ENCODE measurements at regions not wholly inside any gene's neighbourhood (a gene's known extent, or its start where the extent isn't known, plus 50 kb on each side); places are given as distances from the start of the nearest gene placed in this dataset.

DNA sequence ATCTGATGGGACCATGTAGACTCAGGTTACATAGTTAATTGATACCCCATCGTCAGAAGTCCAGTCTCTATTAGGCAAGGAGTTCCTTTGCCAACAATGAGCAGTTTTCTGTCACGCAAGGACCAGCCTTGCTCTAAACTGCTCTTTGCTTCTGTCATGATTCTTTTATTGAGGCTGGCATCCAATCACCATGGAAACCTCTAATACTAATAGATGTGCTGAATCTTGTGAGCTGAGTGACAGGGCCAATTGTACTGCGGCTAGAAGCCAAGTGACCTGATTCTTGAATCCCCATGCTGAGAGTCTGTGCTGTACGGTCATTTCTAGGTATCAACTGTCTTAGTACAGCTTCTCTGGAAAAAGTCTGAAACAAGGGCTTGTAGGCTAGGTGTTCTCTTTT lies 395.6 kb downstream of the RND3 start:
- no peak overlapping the region for H3K4me2 ChIP-seq
- no peak for TF ChIP-seq SIN3A (IDR thresholded peaks at IDR 0.05; ENCODE audit: borderline replicate concordance, low read depth, low read length)
- TF ChIP-seq FOXJ3 (CRISPR knock-in tag; IDR thresholded peaks at IDR 0.05), result no peak
- TF ChIP-seq FOSL2 (IDR thresholded peaks at IDR 0.05; ENCODE audit: borderline replicate concordance, low read depth), result no peak
- no peak for TF ChIP-seq CHD2 (IDR thresholded peaks at IDR 0.05; ENCODE audit: low read length, partially characterized antibody)
- no peak for TF ChIP-seq JUND (IDR thresholded peaks at IDR 0.05)
- TF ChIP-seq TCF12 (IDR thresholded peaks at IDR 0.05), result no peak
- TF ChIP-seq ELF1 (IDR thresholded peaks at IDR 0.05), result no peak
- TF ChIP-seq YY1 (IDR thresholded peaks at IDR 0.05; ENCODE audit: low read depth), result no peak
- TF ChIP-seq SMC3 (IDR thresholded peaks at IDR 0.05; ENCODE audit: low read depth, low read length), result no peak
- no peak for TF ChIP-seq TAF1 (IDR thresholded peaks at IDR 0.05; ENCODE audit: borderline replicate concordance, low read depth, low read length)
- TF ChIP-seq, protein P1, sequence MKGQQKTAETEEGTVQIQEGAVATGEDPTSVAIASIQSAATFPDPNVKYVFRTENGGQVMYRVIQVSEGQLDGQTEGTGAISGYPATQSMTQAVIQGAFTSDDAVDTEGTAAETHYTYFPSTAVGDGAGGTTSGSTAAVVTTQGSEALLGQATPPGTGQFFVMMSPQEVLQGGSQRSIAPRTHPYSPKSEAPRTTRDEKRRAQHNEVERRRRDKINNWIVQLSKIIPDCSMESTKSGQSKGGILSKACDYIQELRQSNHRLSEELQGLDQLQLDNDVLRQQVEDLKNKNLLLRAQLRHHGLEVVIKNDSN (IDR thresholded peaks at IDR 0.05; ENCODE audit: borderline replicate concordance, low read depth), result no peak
- no peak for TF ChIP-seq RAD21 (IDR thresholded peaks at IDR 0.05; ENCODE audit: low read length)
- TF ChIP-seq POLR2AphosphoS5 (IDR thresholded peaks at IDR 0.05; ENCODE audit: low read depth, low read length), result no peak
- H3K27me3 ChIP-seq (ENCODE audit: insufficient read depth), result no peaks in the 10 kb centered on the region
- ChIA-PET POLR2A (no interaction called here), CTCF (no interaction called here)
- no peaks in the 10 kb centered on the region for H3K79me2 ChIP-seq (ENCODE audit: insufficient read depth)
- no peak overlapping the region for H3K9ac ChIP-seq
- H3K27ac ChIP-seq (ENCODE audit: low read depth in 2 of 2, low read length in 1 of 2), result no peak overlapping the region
- no peaks in the 10 kb centered on the region for H3K9me3 ChIP-seq
- H2AFZ ChIP-seq (ENCODE audit: low read depth), result no peak overlapping the region
- no peaks in the 10 kb centered on the region for H3K9me2 ChIP-seq
- H4K20me1 ChIP-seq (ENCODE audit: insufficient read depth), result no peaks in the 10 kb centered on the region
- no peak for DNase-seq
- H3K4me3 ChIP-seq (ENCODE audit: low read depth in 2 of 2, low read length in 1 of 2), result no peak overlapping the region
- no peaks in the 10 kb centered on the region for H3F3A ChIP-seq (replicated peaks; ENCODE audit: insufficient read depth)
- WGBS (ENCODE audit: low lambda C conversion rate), result 97% methylated on average over 4 of the region's 4 CpGs
- H3K36me3 ChIP-seq (replicated peaks in 1 of 2; ENCODE audit: control insufficient read depth in 1 of 2, insufficient read depth in 2 of 2, low read length in 1 of 2), result no peaks in the 10 kb centered on the region
- H3K4me1 ChIP-seq (ENCODE audit: control insufficient read depth in 1 of 2, insufficient read depth in 2 of 2, low read depth in 1 of 2, low read length in 1 of 2), result no peaks in the 10 kb centered on the region

- CTCF ChIA-PET, result no interaction called here
These were observed 397.4 kb downstream of the RND3 start for GRCh38 chr2:150090031-150090430.

More at GRCh38 chr2:150090031-150090430, 397.4 kb downstream of the RND3 start:
- Histone ChIP-seq H3K4me2 (no peak overlapping the region), H3K27ac (ENCODE audit: low read depth in 2 of 2, low read length in 1 of 2) (no peak overlapping the region), H3K9me2 (no peaks in the 10 kb centered on the region), H3K4me3 (ENCODE audit: low read depth in 2 of 2, low read length in 1 of 2) (no peak overlapping the region), H2AFZ (ENCODE audit: low read depth) (no peak overlapping the region), H3K4me1 (ENCODE audit: control insufficient read depth in 1 of 2, insufficient read depth in 2 of 2, low read depth in 1 of 2, low read length in 1 of 2) (no peaks in the 10 kb centered on the region), H3K9me3 (peaks cover 7% of the 10 kb centered on the region), H3F3A (replicated peaks; ENCODE audit: insufficient read depth) (no peaks in the 10 kb centered on the region), H3K27me3 (ENCODE audit: insufficient read depth) (no peaks in the 10 kb centered on the region), H4K20me1 (ENCODE audit: insufficient read depth) (no peaks in the 10 kb centered on the region), H3K9ac (no peak overlapping the region), H3K79me2 (ENCODE audit: insufficient read depth) (no peaks in the 10 kb centered on the region), H3K36me3 (replicated peaks in 1 of 2; ENCODE audit: control insufficient read depth in 1 of 2, insufficient read depth in 2 of 2, low read length in 1 of 2) (no peaks in the 10 kb centered on the region)
- no peak for TF ChIP-seq POLR2AphosphoS5 (IDR thresholded peaks at IDR 0.05; ENCODE audit: low read depth, low read length)
- TF ChIP-seq NRF1 (IDR thresholded peaks at IDR 0.05; ENCODE audit: low read depth, low read length), result no peak
- TF ChIP-seq, protein P2, sequence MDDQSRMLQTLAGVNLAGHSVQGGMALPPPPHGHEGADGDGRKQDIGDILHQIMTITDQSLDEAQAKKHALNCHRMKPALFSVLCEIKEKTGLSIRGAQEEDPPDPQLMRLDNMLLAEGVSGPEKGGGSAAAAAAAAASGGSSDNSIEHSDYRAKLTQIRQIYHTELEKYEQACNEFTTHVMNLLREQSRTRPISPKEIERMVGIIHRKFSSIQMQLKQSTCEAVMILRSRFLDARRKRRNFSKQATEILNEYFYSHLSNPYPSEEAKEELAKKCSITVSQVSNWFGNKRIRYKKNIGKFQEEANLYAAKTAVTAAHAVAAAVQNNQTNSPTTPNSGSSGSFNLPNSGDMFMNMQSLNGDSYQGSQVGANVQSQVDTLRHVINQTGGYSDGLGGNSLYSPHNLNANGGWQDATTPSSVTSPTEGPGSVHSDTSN (IDR thresholded peaks at IDR 0.05), result no peak
- TF ChIP-seq MEF2A (IDR thresholded peaks at IDR 0.05; ENCODE audit: borderline replicate concordance, low read depth), result no peak
- TF ChIP-seq SIN3A (IDR thresholded peaks at IDR 0.05; ENCODE audit: borderline replicate concordance, low read depth, low read length), result no peak
- TF ChIP-seq MXI1 (IDR thresholded peaks at IDR 0.05; ENCODE audit: low read depth, low read length), result no peak
- TF ChIP-seq, protein P3, sequence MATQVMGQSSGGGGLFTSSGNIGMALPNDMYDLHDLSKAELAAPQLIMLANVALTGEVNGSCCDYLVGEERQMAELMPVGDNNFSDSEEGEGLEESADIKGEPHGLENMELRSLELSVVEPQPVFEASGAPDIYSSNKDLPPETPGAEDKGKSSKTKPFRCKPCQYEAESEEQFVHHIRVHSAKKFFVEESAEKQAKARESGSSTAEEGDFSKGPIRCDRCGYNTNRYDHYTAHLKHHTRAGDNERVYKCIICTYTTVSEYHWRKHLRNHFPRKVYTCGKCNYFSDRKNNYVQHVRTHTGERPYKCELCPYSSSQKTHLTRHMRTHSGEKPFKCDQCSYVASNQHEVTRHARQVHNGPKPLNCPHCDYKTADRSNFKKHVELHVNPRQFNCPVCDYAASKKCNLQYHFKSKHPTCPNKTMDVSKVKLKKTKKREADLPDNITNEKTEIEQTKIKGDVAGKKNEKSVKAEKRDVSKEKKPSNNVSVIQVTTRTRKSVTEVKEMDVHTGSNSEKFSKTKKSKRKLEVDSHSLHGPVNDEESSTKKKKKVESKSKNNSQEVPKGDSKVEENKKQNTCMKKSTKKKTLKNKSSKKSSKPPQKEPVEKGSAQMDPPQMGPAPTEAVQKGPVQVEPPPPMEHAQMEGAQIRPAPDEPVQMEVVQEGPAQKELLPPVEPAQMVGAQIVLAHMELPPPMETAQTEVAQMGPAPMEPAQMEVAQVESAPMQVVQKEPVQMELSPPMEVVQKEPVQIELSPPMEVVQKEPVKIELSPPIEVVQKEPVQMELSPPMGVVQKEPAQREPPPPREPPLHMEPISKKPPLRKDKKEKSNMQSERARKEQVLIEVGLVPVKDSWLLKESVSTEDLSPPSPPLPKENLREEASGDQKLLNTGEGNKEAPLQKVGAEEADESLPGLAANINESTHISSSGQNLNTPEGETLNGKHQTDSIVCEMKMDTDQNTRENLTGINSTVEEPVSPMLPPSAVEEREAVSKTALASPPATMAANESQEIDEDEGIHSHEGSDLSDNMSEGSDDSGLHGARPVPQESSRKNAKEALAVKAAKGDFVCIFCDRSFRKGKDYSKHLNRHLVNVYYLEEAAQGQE (IDR thresholded peaks at IDR 0.05; ENCODE audit: low read depth, low read length), result no peak
- no peak for TF ChIP-seq MAX (IDR thresholded peaks at IDR 0.05; ENCODE audit: low read depth)
- no peak for DNase-seq
- POLR2A ChIA-PET, result no interaction called here
- 90% methylated on average over 1 of the region's 1 CpG for WGBS (ENCODE audit: low lambda C conversion rate)
